NCI-H748 treated with DMSO at 0.1 percent for 48 hours (cell line): ENCODE measurements at regions not wholly inside any gene's neighbourhood (a gene's known extent, or its start where the extent isn't known, plus 50 kb on each side); places are given as distances from the start of the nearest gene placed in this dataset.
"Not testable (repeated sequence)": the region's sequence is repeated elsewhere in the genome, so short reads cannot be mapped to it uniquely, and the experiment has no call there.

Experiments
- DNase-seq: peaks from one replicate; lab custom pipeline; 2025; lab: John Stamatoyannopoulos, UW

DNA sequence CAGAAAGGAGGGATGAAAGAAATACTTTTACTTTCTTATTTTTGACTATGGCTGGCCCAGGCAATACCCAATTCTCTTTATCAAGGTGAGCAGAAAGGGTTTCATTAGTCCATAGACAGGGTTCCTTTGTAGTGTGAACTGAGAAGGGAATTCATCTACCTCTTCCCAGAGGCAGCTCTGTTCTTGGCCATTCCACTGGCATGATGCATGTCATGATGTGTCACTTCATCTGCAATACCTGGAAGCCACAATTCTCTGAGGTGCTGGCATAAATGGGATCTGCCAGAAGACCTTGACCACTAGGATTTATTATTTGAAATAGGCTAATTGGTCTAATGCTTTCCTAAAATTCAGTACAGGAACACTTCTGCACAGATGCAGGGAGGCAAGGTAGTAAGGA is 542.8 kb downstream of the RFC3 start:
- DNase-seq = no peak

DNA sequence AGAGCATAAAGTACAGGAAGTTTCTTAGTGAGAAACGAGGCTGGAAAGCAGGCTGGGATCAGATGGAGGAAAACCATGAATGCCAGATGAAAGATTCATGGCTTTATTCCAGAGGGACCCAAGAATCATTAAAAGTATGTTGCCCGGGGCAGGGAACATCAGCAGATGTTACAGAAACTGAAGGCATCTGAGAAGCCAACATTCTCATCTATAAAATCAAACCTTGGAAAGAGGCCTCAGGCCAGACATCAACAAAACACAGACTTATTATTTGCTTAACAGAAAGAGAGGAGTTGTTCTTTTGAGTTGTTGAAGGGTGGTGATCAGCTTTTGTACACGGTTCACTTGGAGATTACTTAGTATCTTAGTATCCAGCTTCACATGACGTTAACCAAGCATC is 543.6 kb downstream of the RFC3 start:
- DNase-seq = no peak

DNA sequence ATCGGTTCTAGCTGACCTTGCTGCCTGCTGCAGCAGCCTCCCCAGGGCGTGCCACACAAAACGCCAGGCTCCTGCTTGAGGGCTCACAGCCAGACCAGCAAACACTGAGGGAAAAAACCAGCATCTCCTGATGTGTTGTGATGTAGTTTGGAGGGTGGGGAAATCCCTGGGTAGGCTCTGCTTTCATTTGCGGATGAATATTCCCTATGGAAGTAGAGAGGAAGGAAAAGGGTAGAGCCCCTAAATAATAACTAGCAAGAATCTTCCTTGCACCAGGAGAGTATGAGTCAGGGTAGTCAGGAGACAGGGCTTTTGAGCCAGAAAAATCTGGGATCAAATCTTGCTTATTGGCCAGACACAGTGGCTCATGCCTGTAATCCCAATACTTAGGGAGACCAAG is 545.3 kb downstream of the RFC3 start:
- no peak for DNase-seq

DNA sequence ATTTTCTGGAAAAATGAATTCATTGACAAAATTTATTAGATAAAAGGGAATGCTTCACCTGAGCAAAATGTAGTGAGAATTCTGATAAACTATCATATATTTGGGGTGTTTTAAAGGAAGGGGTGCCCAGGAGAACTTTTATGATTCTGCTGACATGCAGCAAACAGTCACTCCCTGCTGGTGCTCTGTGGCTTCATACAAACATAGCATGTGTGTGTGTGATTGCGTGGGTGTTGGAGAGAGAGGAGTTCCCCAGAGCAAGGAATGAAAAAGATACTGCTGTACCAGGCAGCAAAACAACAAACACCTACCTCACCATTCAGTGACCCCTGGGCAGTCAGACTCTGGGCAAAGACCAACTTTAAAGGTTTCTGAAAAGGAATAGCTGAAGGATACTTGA is 546.7 kb downstream of the RFC3 start:
- no peak for DNase-seq

DNA sequence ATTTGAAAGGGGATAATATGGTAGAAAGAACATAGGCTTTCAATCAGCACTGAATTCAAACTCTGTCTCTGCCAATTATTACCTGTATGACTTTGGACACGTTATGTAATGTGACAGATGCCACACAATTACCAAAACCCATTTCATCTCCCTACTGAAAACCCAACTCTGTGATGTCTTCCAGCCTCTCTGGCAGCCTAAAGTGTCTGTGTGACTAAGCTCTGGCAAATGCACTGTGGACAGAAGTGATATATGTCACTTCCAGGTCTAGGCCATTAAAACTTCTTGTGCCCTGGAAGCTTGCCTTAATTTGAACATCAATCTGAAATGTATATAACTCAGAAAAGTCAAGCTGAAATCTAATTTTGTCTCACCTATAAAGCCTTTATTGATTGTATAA is 552.0 kb downstream of the RFC3 start:
- DNase-seq = no peak

DNA sequence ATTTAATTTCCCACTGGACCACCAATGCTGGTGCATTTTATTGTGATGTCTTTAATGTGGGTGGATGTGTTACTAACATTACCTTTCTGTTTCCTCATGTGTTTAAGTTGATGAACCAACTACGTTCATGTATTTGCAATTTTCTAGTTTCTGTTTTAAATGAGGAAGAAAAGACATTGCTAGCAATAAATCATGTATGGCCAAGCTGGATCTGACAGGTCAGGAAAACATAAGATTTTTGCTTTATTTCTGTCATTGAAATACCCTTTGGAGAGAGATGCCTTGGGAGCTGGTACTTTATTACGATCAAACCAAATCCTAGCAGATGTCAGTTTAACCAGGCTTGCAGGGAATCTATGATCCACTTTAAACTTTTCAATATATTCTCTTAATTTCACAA is 553.2 kb downstream of the RFC3 start:
- no peak for DNase-seq

DNA sequence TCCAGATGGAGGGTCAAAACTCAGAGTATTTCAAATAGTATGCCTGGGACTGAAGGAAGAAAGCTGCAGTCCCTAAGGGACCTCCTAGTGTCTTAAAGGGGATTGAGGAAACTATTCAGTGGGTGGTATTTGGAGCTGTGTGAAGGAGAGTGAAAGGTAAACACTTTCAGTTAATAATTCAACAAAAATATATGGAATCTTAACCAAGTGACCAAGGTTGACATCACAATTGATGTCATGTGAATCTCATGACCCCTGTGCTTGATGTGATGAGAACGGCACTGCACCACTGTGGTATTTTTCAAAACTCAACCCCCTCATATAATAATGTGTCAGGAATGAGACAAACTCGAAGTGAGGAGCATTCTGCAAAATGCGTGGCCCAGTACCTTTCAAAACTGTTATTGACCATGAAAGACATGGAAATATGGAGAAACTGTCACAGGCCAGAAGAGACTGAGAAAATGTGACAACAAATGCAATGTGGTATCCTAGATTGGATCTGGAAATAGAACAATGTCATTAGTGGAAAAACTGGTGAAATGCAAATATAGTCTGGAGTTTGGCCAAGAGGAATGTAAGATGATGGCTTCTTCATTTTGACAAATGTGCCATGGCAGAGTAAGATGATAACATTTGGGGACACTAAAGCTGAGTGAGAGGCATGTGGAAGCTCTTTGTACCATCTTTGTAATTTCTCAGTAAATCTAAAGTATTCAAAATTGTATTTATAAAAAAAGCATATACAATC is 553.9 kb downstream of the RFC3 start:
- no peak for DNase-seq

DNA sequence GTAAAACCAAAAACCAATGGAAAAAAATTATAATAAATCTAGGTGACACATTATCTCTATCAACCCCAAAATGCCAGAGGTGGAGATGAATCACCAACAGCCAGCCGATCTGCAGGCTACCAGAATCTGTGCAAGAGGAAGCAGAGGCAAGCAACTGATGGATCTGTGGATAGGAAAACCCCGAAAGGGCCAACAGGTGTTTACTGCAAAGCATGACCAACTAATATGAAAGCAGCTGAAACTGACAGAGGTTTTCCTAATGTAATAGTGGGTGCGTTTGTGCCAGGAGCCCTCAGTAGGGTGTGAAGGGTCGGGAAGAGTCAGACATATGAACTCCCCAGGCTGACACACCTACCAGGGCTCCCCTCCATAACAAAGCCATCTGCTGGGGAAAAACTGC is 554.6 kb downstream of the RFC3 start:
- no peak for DNase-seq

DNA sequence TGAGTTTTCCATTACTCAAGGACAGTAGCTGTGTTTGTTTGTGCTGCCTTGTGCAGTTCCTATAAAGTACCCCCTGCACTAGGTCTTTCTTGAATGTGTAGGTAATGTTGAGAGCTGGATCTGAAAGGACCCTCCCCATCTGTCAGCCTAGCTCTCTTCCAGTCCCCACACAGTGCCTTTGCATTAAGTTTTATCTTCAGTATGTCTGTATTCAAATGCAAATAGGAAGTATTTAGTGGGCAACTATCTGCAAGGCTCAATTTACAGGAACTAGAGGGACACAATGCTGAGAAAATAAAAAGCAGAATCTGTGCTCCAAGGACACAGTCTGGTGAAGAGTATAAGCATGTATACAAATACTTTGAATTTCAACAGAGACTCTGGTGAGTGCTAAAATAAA is 558.5 kb downstream of the RFC3 start:
- DNase-seq = no peak

DNA sequence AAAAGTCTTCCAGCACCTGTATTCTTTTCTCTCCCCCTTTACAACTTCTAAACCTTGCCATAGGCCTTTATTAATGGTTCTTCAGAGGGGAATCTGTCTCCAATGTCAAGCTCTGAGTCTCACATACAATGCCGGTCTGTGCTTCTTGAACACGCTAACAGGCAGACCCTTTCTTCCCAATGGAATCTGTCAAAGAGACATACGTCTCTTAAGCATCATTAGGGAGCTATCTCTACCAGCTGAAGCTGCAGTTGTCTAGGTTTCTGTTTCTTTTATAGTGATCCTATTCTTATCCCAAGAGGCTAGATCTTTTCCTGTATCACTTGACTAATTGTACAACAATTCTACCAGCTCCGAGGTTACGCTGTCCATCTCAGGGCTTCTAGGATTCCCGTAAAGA is 560.8 kb upstream of the NBEA start:
- DNase-seq = no peak

DNA sequence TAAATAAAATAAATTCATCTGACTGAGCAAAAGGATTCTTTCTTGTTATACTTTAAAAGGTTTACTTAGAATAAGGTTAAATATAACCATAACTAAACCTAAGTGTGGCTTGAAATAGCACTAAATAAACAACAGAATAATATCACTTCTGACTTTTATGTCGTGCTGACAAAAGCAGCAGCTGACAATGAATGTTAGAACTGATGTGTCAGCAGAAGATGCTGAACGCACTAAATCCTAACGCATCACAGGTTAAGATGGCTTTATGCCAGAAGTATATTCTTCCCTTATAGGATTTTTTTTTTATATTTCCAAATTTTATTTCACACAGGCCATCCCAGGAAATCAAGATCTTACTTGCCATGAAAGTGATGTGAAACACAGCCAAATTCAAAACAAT is 558.3 kb upstream of the NBEA start:
- no peak for DNase-seq

DNA sequence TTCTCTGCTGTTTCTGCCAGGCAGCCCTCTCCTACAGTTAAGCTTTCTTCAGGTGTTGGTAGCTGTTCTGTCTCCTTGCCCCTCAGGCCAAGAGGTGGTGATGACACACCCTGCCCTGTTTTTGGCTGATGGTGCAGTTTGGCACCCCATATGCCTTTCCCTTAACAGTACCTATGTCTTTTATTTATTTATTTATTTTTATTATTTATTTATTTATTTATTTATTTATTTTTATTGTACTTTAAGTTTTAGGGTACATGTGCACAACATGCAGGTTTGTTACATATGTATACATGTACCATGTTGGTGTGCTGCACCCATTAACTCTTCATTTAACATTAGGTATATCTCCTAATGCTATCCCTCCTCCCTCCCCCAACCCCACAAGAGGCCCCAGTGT is 555.8 kb upstream of the NBEA start:
- not testable (repeated sequence) for DNase-seq

DNA sequence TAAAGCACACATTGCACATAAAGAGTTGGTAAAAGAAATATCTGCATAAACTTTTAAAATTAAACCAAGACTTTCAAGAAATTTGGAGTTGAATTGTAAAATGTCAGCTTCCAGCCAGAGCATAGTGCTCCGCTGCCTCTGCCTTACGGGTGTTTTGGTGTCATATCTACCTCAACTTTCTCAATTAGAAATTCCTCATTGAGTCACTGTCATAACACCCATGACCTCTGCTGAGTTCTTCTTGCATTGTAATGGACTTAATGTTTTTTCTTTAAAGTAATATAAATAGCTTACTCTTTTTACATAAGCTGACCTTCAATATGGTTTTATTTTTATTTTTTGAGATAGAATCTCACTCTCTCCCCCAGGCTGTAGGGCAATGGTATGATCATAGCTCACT is 551.0 kb upstream of the NBEA start:
- DNase-seq = no peak

DNA sequence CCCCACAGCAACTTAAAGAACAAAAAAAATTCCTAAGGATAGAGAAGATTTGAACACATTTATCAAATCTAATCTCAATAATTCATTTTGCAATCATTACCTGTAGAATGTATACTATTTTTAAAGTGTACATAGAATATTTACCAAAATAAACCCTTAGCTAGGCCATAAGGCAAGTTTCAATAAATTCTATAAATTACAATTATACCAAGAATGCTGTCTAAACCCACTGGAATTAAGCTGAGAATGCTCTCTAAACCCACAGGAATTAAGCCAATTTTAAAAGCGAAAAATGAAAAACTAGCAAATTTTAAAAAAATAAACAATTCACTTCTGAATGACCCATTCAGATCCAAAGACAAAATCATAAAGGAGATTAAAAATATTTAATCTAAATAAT is 540.4 kb upstream of the NBEA start:
- no peak for DNase-seq

DNA sequence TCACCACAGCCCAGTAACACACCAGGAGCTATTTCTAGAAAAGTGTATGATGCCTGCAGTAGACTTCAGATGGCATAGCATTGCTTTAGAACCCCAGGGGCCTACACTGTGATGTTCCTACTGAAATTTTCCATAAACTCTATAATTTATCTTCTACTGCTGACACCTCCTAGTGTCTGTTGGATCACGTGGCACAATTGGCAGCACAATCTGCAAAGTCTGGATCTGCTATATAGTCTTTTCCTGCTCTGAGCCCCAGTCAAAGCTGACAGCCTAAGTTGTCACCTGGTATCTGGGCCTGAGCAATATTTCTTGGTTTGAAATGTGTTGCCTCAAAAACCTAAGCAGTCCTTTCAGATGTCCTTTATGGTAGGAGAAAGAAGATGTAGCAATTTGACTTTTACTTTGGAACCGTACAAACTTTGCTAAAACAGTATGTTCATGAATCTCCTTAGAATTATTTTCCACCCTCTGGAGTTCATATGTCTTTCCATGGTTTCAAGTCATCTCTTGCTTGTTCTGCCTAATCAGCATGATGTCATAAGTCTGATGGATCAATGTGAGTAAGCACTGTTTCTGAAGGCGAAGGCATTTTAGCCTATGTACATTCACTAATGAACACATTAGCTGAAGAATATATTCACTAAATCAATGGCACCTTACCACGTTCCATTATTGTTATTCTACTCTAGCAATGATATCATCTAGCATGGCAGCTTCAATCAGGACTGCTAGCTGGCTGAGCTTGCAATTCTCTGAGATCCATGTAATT is 536.5 kb upstream of the NBEA start:
- no peak for DNase-seq

DNA sequence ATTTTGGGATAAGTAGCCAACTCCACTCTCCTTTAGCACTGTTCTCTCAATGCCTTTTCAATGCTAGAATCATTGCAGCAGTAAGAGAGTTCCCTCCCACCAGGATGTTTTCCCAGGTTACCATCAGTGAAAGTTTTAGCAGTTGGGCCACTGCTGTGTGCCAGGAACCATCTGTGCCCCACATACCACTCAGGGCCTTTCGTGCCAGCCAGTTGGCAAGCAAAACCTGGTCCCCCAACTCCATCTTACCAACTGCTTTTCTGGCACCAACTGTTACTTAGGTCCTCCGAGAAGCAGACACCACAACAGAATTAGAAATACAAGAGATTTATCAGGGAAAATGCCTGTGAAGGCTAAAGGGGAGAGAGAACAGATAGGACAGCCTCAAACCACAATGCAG is 533.4 kb upstream of the NBEA start:
- no peak for DNase-seq

DNA sequence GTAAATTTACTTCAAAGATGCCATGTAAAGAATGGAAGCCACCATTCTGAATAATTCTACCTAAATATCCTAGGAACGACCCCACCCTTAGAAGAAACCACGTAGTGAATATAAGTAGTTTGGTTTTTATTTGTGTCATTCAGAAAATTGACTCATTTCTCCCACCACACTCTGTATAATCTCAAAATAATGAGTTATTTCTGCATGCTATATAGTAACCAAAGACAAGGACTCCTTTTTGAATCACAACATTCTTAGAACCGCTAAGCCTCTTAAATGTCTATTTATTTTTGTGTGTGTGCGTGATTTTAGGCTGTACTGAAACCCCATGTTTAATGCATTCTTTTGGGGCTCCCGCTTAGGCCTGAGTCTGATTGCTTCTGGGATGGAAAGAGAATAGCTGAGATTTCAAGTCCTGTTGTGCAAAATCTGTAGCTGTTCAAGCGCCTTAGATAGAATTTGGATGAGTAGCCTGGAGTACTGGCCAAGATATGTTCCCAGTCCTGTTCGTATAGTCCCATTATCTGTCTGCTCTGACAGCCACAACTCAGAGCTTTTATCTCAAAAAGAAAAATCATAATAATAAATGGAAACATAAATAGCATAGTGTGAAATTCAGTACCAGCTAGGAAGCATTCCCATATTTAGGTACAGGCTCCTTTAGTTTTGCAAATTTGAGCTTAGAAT is 532.4 kb upstream of the NBEA start:
- no peak for DNase-seq

DNA sequence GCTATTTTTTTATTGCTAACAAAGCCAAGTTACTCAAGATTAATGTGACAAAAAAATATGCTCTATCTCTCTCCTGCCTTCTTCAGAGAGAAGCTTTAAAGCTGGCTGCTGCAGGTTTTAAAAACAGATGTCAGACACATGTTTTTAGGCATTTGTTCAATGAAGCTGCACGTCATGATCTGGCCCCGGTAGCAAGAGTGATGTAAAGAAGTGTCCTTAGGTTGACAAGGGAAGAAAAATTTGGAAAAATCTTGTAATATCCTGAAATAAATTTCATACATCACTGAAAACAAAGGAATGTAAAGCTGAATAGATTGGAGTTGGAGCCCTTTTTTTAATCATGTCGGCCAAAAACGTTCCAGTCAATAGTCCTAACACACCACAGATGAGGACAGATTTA is 531.4 kb upstream of the NBEA start:
- DNase-seq = no peak

DNA sequence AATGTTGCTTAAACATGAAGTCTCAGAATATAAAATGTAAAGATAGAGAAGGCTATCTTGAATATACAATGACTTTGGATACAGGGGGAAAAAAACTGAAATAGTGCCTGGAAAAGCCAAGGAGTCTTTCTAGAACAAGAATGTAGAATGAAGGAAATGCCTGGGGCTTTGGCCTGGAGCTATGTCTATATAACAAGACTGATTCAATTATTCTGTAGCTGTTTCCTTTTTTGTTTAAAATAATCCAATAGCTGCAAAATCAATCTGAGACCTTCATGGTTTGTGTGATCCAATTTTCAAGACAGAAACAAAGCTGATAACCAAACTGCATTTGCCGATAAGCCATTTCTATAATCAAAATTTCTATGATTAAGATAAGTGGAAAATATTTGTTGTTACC is 530.9 kb upstream of the NBEA start:
- DNase-seq = no peak

DNA sequence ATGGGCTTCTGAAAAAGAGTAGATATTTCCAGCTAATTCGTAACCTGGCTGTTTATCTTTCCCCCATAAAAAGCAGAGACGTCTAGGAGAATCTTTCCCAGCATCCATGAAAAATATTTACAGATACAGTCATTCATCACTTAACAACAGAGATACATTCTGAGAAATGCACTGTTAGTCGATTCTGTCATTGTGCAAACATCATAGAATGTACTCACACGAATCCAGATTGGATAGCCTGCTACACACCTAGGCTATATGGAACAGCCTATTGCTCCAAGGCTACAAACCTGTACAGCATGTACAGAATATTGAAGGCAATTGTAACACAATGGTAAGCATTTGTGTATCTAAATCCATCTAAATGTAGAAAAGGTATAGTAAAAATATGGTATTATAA is 530.2 kb upstream of the NBEA start:
- DNase-seq = no peak

DNA sequence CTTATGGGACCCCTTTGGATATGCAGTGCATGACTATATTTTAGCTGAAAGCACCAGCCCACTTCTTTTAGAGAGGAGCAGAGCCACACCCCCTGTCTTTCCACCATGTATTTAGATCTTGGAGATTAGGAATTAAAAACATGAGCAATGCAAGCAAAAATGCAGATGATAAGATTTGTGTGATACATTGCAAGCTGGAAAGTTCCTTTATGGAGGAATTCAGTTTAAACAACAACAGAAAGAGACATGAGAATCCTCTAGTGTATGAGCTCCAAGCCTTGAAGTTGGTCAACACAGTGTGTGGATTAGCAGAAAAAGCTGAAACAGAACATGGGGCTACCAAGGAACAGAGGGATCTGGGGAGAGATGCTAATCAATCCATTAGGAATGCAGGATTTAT is 529.8 kb upstream of the NBEA start:
- no peak for DNase-seq

DNA sequence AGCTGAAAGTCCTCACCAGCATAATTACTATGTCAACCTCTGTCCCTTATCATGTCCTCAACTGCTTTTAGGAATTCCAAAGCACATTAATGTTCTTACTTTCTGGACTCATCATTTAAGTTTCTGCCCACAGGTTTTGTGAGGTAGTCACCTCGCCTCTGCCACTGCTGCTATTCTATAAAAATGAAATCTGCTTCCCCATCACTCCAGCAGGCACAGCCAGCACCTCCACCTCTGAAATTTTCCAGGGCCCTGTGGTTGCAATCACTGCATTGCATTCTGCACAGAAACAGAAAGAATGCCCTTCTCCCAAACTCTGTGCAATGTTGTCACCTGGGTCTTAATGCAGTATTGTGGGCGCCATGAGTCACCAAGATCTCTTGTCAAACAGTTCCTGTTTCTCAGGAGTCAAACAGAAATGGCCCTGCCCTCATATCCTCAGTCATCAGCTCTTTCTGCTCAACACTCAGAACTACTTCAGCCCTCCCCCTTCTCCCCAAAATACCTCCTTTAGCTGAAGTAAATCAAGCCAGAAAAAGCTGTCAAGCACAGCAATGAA is 529.2 kb upstream of the NBEA start:
- DNase-seq = no peak
